Upper lobe of left lung (tissue), 6 donors: ENCODE measurements at regions not wholly inside any gene's neighbourhood (a gene's known extent, or its start where the extent isn't known, plus 50 kb on each side); places are given as distances from the start of the nearest gene placed in this dataset.
"Not testable (repeated sequence)": the region's sequence is repeated elsewhere in the genome, so short reads cannot be mapped to it uniquely, and the experiment has no call there.

Experiments
- ATAC-seq, 2 donors: fragments of 200-7000 bp; cut with Tn5 transposase; one replicate each; pipeline ENCODE4 v1.9.1; 2022; ENCODE audit warnings: mild to moderate bottlenecking in 2 of 2, moderate library complexity in 2 of 2; ENCODE audit not compliant: low FRiP score in 2 of 2
- DNase-seq, 2 donors: peaks; one replicate each; pipeline ENCODE4 v3.0.0-alpha.2; 2019 to 2020
- H3K27ac ChIP-seq, 4 donors: fragments of 200-600 bp; sonication (generic); one replicate each; pipeline ENCODE4 v1.5.1; 2016 to 2019
- H3K27me3 ChIP-seq, 4 donors: fragments of 200-600 bp; sonication (generic); one replicate each; pipeline ENCODE4 v1.5.1; 2017 to 2019
- H3K36me3 ChIP-seq, 4 donors: fragments of 200-600 bp; sonication (generic); one replicate each; pipeline ENCODE4 v1.5.1; 2016 to 2019
- H3K4me1 ChIP-seq, 4 donors: fragments of 200-600 bp; sonication (generic); one replicate each; pipeline ENCODE4 v1.5.1; 2018 to 2019
- H3K4me3 ChIP-seq, 4 donors: fragments of 200-600 bp; sonication (generic); one replicate each; pipeline ENCODE4 v1.5.1; 2017 to 2019; ENCODE audit warnings: mild to moderate bottlenecking in 2 of 4, moderate library complexity in 1 of 4
- H3K9me3 ChIP-seq, 4 donors: fragments of 200-600 bp; sonication (generic); one replicate each; pipeline ENCODE4 v1.5.1; 2018 to 2019
- EP300 ChIP-seq, 4 donors: sonication (generic); formaldehyde crosslinking; IDR thresholded peaks; one replicate each; pipeline ENCODE4 v1.5.1; 2017; ENCODE audit warnings: antibody characterized with exemption in 4 of 4, control low read depth in 2 of 4
- POLR2A ChIP-seq, 4 donors: fragments of 450-650 bp; IDR thresholded peaks; one replicate each; pipeline ENCODE4 v1.5.1; 2016 to 2017; ENCODE audit warnings: antibody characterized with exemption in 4 of 4, mild to moderate bottlenecking in 2 of 4
- POLR2AphosphoS5 ChIP-seq, 2 donors: sonication (generic); formaldehyde crosslinking; IDR thresholded peaks; one replicate each; pipeline ENCODE4 v1.5.1; 2017; ENCODE audit warnings: antibody characterized with exemption in 2 of 2
- WGBS, 2 donors: methylation state at CpG; one replicate each; pipeline ENCODE4 v1.1.5; 2017 to 2018; 5-methylcytosine and 5-hydroxymethylcytosine counted together
- TF ChIP-seq, protein P1 (sequence below), 6 experiments: fragments of 450-650 bp in 4 of 6; fragments of 200-600 bp in 2 of 6; sonication (generic) in 2 of 6; IDR thresholded peaks; one replicate each; pipeline ENCODE4 v1.5.1; 2016 to 2019; ENCODE audit warnings: antibody characterized with exemption in 6 of 6
- donor health status: DM: no; HTN: no; CAD: no; lungs with moderate emphysema.
- donor health status: DM: no; HTN: yes; CAD: no; lungs with severe emphysema.

DNA sequence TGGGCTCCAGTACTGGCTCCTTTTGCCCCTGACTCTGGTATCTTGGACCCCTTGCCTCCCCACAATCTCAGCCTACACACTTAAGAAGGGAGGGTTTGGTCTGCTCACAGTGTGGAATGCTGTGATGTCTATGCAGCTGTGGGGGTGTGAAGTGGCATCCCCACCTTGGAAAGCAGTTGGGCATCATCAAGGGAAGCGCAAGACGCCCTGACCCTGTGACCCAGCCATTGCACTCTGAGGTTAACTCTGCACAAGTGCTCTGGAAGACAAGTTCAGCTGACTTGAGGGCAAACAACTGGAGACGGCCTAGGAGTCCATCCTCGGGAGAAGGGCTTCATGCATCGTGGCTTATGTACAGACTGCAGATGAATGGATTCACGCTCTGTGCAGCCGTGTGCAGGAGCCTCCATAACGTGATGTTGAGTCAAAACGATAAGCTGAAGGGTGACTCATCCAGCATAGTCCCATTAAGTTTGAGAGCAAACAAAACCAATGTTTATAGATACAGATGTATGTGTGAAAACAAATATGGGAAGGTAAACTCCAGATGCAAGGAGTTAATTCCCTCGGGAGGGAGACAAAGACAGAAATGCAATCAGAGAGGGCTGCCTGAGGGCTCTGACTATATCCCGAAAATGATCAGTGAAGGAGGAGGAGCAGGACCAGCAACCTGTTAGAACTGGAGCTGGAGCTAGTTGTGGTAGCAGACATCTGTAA is 86.8 kb downstream of the LSM3 start:
- no peak overlapping the region for H3K4me3 ChIP-seq
- H3K27ac ChIP-seq: no peak overlapping the region
- no peaks in the 10 kb centered on the region for H3K27me3 ChIP-seq
- TF ChIP-seq, protein P1, sequence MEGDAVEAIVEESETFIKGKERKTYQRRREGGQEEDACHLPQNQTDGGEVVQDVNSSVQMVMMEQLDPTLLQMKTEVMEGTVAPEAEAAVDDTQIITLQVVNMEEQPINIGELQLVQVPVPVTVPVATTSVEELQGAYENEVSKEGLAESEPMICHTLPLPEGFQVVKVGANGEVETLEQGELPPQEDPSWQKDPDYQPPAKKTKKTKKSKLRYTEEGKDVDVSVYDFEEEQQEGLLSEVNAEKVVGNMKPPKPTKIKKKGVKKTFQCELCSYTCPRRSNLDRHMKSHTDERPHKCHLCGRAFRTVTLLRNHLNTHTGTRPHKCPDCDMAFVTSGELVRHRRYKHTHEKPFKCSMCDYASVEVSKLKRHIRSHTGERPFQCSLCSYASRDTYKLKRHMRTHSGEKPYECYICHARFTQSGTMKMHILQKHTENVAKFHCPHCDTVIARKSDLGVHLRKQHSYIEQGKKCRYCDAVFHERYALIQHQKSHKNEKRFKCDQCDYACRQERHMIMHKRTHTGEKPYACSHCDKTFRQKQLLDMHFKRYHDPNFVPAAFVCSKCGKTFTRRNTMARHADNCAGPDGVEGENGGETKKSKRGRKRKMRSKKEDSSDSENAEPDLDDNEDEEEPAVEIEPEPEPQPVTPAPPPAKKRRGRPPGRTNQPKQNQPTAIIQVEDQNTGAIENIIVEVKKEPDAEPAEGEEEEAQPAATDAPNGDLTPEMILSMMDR (IDR thresholded peaks at IDR 0.05): no peak
- TF ChIP-seq POLR2A (IDR thresholded peaks at IDR 0.05) (no peak), POLR2AphosphoS5 (IDR thresholded peaks at IDR 0.05) (no peak), EP300 (IDR thresholded peaks at IDR 0.05) (no peak)
- DNase-seq: no peak
- ATAC-seq: no peak
- H3K9me3 ChIP-seq: peaks cover 0 to 5% (median 0%) of the 10 kb centered on the region in 4 donors
- H3K4me1 ChIP-seq: peaks cover 3 to 5% (median 4%) of the 10 kb centered on the region in 4 donors
- no peaks in the 10 kb centered on the region for H3K36me3 ChIP-seq
- 76 to 79% methylated on average over 7 to 11 of the region's 11 CpGs for WGBS, 2 donors

DNA sequence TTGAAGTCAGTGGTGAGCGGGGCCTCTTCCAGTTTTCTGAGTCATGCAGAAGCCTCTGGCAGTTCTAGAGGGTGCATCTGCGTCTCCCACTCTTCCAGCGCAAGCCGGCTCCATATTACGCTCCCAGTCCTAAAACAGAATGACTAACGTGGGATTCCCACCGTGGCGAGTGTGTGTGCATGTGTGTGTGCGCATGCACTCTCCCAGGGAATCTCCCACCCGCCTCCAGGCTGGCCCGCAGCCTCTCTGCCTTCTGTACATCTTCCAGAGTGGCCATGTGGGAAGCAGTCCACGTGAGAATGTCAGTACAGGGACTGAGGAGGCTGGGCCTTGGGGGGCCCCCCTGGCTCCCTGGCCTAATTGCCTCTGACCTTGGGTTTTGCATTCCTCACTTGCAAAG is 87.7 kb downstream of the LSM3 start:
- H3K4me1 ChIP-seq: peaks cover 1 to 2% (median 2%) of the 10 kb centered on the region in 4 donors
- no peak overlapping the region for H3K4me3 ChIP-seq
- DNase-seq (peak in 1 of 2 donors; percentile 44), ATAC-seq (peak; percentile 35 to 81)
- no peak overlapping the region for H3K27ac ChIP-seq
- 77 to 88% methylated on average over 12 of the region's 12 CpGs for WGBS, 2 donors
- H3K9me3 ChIP-seq: peaks cover 0 to 5% (median 0%) of the 10 kb centered on the region in 4 donors
- no peaks in the 10 kb centered on the region for H3K27me3 ChIP-seq
- TF ChIP-seq POLR2A (IDR thresholded peaks at IDR 0.05) (no peak), POLR2AphosphoS5 (IDR thresholded peaks at IDR 0.05) (no peak), EP300 (IDR thresholded peaks at IDR 0.05) (no peak)
- TF ChIP-seq, protein P1 (IDR thresholded peaks at IDR 0.05): no peak
- H3K36me3 ChIP-seq: no peaks in the 10 kb centered on the region

DNA sequence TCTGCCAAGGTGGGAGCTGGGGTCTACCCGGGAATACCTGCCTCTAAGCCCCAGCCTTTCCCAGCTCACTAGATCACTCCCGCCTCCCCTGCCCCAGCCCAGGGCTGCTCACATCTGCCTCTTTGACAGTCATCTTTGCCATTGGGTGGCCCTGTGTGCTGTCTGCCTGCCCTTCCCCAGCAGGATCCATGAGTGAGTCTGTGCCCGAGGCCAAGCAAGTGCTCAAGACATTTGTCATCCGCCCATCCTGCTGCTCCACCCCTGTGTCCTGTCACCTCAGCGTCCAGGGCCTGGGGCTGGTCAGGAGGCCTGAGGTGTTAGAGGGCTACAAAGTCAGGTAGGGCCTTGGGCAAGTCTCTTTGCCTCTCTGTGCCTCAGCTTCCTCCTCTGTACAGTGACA is 89.4 kb downstream of the LSM3 start:
- H3K4me1 ChIP-seq: no peaks in the 10 kb centered on the region
- peaks cover 0 to 5% (median 0%) of the 10 kb centered on the region in 4 donors for H3K9me3 ChIP-seq
- H3K4me3 ChIP-seq: no peak overlapping the region
- WGBS, 2 donors: 75 to 77% methylated on average over 3 to 5 of the region's 5 CpGs
- no peak for TF ChIP-seq EP300 (IDR thresholded peaks at IDR 0.05)
- no peak for TF ChIP-seq POLR2AphosphoS5 (IDR thresholded peaks at IDR 0.05)
- DNase-seq (no peak), ATAC-seq (no peak)
- no peak overlapping the region for H3K27ac ChIP-seq
- no peaks in the 10 kb centered on the region for H3K36me3 ChIP-seq
- H3K27me3 ChIP-seq: no peaks in the 10 kb centered on the region

DNA sequence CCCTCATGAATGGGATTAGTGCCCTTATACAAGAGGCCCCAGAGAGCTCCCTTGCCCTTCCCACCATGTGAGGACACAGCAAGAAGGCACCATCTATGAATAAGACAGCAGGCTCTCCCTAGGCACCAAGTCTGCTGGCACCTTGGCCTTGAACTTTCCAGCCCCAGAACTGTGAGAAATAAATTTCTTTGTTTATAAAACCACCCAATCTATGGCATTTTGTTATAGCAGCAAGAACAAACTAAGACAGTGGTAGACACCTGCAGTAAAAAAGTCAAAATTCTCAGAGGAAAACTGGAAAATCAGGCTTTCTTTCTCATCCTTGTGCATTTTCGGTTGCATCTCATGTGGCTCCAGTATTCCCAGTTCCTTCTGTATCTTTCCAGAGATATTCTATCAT is 90.3 kb downstream of the LSM3 start:
- Histone ChIP-seq H3K27me3 (no peaks in the 10 kb centered on the region), H3K27ac (no peak overlapping the region), H3K9me3 (peaks cover 0 to 5% (median 0%) of the 10 kb centered on the region in 4 donors), H3K4me1 (no peaks in the 10 kb centered on the region), H3K4me3 (no peak overlapping the region), H3K36me3 (no peaks in the 10 kb centered on the region)
- 96 to 100% methylated on average over 1 of the region's 1 CpG for WGBS, 2 donors
- no peak for DNase-seq
- no peak for ATAC-seq
- TF ChIP-seq POLR2A (IDR thresholded peaks at IDR 0.05) (no peak), POLR2AphosphoS5 (IDR thresholded peaks at IDR 0.05) (no peak), EP300 (IDR thresholded peaks at IDR 0.05) (no peak)
- TF ChIP-seq, protein P1 (IDR thresholded peaks at IDR 0.05): no peak

DNA sequence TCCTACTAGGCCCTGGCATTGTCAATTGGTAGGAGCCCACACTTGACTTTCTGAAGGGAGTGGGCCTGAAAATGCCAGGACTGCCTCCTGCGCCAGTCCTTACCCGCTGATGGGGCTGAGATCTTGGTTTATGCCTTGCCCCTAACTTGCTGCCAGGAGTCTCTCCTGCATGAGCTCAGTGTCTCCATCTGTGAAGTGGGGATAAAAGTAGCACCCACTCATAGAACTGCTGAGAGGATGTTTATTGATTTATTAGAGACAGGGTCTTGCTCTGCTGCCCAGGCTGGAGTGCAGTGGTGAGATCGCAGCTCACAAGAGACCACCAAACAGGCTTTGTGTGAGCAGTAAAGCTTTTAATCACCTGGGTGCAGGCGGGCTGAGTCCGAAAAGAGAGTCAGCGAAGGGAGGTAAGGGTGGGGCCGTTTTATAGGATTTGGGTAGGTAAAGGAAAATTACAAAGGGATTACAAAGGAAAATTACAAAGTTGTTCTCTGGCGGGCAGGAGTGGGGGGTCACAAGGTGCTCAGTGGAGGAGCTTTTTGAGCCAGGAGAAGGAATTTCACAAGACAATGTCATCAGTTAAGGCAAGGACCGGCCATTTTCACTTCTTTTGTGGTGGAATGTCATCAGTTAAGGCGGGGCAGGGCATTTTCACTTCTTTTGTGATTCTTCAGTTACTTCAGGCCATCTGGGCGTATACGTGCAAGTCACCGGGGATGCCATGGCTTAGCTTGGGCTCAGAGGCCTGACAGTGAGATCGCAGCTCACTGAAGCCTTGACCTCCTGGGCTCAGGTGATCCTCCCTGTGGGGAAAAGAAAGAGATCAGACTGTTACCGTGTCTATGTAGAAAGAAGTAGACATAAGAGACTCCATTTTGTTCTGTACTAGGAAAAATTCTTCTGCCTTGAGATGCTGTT is 93.7 kb downstream of the LSM3 start:
- 82 to 93% methylated on average over 13 to 15 of the region's 15 CpGs for WGBS, 2 donors
- H3K36me3 ChIP-seq, H3K27me3 ChIP-seq, H3K9me3 ChIP-seq, ATAC-seq, H3K4me3 ChIP-seq, DNase-seq, H3K4me1 ChIP-seq, H3K27ac ChIP-seq: not testable (repeated sequence)

DNA sequence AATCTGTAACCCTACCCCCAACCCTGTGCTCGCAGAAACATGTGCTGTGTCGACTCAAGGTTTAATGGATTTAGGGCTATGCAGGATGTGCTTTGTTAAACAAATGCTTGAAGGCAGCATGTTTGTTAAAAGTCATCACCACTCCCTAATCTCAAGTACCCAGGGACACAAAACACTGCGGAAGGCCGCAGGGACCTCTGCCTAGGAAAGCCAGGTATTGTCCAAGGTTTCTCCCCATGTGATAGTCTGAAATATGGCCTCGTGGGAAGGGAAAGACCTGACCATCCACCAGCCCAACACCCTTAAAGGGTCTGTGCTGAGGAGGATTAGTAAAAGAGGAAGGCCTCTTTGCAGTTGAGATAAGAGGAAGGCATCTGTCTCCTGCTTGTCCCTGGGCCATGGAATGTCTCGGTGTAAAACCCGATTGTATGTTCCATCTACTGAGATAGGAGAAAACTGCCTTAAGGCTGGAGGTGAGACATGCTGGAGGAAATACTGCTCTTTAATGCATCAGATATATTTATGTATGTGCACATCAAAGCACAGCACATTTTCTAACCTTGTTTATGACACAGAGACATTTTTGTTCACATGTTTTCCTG is 94.4 kb downstream of the LSM3 start:
- DNase-seq, H3K36me3 ChIP-seq, H3K27me3 ChIP-seq, H3K4me3 ChIP-seq, H3K9me3 ChIP-seq, H3K27ac ChIP-seq, H3K4me1 ChIP-seq, ATAC-seq: not testable (repeated sequence)
- WGBS, 2 donors: 45 to 50% methylated on average over 2 to 7 of the region's 7 CpGs
